HG03066 (cell line): ENCODE measurements at regions not wholly inside any gene's neighbourhood (a gene's known extent, or its start where the extent isn't known, plus 50 kb on each side); places are given as distances from the start of the nearest gene placed in this dataset.
"Not testable (repeated sequence)": the region's sequence is repeated elsewhere in the genome, so short reads cannot be mapped to it uniquely, and the experiment has no call there.

Experiments used
- ATAC-seq: cut with Tn5 transposase; IDR thresholded peaks from one replicate; pipeline ENCODE4 v1.9.1; 2021; ENCODE audit warnings: low read depth; ENCODE audit not compliant: unreplicated experiment

GRCh38 chr14:105881021-105881930, 354.9 kb downstream of the TMEM121 start:
- ATAC-seq: no peak

GRCh38 chr14:105882011-105882410, 355.6 kb downstream of the TMEM121 start:
- ATAC-seq: not testable (repeated sequence)

DNA sequence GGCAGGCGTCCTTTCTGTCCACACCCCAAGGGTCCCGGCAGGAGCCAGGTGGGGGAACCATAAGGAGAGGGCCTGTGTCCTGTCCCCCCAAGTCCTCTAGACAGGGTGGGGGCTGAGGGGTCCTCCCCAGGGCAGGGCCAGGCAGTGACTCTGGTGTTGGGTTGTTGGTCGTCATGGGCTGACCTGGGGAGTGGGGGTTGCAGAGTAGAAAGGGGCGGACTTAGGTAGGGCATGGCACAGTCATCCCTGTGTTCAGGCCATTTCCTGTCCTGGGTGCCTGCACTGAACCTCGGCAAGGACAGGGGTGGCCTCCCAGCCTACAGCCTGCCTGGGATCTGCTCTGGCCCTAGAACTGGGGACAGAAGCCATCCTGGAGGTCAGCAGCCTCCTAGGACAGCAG, 356.2 kb downstream of the TMEM121 start:
- no peak for ATAC-seq

DNA sequence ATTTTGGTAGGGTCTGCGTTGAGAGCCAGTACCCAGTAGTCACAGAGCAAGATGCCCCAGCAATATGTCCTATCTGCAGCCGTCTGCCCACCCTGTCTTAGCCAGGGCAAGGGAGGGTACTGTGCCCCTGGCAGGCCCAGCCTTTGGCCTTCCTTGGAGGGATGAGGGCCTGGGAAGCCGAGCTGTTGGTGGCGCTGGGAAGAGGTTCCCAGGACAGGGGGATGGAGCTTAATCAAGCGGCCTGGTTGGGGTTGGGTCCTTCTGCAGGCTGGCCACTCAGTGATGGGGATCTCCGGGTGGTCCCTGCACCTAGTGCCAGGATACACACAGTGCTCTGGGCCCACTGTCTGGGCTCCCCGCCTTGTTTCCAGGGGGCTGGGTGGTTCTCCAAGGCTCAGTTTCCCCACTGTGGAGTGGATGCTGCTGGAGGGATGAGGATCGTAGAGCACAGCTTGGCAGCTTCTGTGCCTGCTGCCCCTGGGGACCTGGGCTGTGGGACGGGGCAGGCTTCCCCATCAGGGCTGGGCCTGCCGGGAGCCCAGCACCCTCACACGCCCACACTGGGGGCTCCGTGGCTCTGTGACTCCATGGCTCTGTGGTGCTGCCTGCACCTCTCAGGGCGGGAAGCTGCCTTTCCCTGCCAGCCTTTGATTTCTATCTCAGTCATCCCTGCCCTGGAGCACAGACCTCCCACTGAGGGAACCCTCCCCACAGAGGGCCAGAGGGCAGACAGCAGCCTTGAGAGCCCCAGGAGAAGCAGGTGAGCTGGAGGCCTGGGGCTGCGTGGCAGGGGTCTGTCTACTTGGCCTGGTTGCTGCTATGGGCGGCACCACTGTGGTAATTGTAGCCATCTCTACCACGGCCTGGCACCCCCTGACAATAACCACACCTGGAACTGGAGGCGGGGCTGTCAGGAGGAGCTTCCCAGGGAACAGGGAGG, 357.0 kb downstream of the TMEM121 start:
- ATAC-seq: no peak

DNA sequence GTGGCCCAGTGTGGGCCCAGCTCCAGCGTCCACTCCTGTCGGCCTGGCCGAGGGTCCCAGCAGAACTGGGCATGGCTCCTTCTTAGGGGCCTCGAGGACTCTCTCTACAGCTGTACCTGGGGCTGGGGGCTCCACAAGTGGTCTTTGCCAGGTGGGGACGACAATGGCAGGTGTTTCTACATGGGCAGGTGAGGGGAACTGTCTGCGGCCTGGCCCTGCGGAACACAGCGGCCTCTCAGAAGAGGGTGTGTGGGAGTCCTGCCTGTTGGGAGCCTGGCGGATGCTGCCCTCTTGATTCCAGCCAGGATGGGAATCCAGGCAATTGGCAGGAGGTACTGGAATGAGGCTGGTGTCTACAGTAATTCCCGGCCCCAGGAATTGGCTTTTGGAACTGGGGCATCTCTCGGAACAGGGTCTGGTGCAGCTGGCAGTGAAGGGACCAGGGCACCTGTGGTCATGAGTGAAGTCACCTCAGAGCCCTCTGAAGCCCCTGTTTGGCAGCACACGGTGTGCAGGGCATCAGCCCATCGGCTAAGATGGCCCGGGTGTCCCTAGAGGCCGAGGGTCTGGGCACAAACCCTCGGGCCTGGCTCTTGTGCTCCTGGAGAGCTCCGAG, 357.9 kb downstream of the TMEM121 start:
- not testable (repeated sequence) for ATAC-seq

- no peak for ATAC-seq
Observed at GRCh38 chr14:105884808-105885281, 358.5 kb downstream of the TMEM121 start.

DNA sequence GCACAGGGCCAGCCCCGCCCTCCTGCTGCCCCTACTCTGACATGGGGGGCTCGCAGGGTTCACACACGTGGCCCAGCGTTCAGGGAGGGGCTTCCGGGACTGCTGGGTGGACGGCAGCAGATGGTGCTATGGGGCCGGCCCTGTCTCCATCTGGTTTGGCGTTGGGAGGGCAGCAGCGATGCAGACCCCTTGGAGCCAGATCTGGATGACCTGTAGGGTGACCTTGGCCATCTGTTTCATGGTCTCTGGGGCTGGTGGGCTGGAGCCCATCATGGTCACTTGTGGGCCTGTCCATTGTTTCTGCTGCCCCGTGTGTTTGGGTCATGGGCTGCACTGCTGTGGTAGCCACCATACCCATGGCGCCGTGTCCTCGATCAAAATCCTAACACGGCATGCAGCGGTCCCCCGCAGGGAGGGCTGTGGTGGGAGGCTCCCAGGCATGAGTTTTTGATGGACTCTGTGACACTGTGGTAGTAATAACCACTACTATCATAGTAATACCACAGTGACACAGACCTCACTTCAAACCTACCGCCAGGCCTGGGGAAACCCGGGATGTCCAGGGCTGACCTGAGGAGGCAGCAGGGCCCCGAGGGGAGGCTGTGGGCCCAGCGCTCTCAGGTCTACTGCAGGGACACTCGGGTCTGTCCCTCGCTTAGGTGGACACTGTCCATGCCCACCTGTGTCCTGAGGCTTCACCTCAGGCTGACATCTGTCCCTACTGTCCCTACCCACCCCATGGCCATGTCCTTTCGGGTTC, 359.4 kb downstream of the TMEM121 start:
- no peak for ATAC-seq

- not testable (repeated sequence) for ATAC-seq
Observed at GRCh38 chr14:105886791-105887191, 360.4 kb downstream of the TMEM121 start.

- no peak for ATAC-seq
Observed at GRCh38 chr14:105887692-105888091, 361.3 kb downstream of the TMEM121 start.

DNA sequence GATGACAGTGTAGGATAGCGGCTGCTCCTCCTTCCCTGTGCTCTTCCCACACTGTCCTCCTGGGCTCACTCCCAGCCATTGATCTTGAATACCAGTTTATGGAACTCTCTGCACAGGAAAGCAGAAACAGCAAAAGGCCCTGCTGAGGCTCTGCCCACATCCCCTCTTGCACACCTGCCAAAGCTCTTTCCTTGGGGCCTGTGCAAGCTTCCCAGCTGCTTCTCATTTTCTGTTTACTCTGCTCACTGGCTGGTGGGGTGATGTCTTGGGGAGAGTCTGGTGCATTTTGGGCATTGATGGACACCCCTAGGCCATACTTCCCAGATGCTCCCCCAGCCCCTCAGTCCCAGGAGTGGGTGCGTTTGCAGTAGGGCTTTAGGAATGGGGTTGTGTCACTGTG, 361.8 kb downstream of the TMEM121 start:
- no peak for ATAC-seq

DNA sequence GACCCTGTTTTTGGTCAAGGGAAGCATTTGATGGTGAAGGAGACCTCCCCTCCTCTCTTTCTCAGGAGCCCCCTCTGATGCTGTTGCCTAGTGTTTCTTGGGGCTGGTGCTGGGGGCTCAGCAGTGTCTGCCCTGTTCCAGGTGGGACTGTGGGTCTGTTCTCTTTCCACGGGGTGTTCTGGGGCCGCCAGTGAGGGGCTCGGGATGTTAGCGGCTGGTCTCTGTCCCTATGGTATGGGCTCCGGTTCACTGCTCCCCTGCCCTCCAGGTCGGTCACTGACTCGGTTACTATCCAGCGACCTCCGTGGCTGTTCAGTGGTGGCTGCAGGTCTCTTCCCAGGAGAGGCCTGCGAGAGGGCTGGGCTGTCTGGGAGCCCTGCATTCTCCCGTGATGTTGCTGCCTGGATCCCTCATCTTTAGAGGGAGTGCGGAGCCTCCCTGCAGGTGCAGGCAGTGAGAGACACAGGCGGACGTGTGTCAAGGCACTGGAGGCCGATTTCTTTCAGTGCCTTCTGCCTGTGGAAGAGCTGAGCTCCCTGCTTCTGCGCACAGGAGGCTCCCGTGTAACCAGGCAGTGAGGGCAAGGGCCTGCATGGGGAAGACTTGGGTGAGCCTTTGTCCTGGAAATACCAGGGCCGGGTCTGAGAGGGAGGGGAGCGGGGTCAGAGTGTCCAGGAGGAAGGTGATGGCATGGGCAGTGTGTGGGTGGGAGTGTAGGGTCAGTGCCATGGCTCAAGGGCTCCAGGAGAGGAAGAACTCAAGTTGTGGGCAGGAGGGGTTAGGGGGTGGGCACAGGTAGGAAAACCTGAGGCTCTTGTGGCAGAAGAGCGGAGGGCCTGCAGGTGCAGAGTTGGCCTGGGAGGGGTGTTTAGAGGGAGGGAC, 362.6 kb downstream of the TMEM121 start:
- ATAC-seq: no peak

GRCh38 chr14:105889666-105890473, 363.5 kb downstream of the TMEM121 start:
- no peak for ATAC-seq

- ATAC-seq: no peak
Observed at GRCh38 chr14:105890474-105891220, 364.3 kb downstream of the TMEM121 start.

- ATAC-seq: no peak
Observed at GRCh38 chr14:105891221-105891602, 364.8 kb downstream of the TMEM121 start.

DNA sequence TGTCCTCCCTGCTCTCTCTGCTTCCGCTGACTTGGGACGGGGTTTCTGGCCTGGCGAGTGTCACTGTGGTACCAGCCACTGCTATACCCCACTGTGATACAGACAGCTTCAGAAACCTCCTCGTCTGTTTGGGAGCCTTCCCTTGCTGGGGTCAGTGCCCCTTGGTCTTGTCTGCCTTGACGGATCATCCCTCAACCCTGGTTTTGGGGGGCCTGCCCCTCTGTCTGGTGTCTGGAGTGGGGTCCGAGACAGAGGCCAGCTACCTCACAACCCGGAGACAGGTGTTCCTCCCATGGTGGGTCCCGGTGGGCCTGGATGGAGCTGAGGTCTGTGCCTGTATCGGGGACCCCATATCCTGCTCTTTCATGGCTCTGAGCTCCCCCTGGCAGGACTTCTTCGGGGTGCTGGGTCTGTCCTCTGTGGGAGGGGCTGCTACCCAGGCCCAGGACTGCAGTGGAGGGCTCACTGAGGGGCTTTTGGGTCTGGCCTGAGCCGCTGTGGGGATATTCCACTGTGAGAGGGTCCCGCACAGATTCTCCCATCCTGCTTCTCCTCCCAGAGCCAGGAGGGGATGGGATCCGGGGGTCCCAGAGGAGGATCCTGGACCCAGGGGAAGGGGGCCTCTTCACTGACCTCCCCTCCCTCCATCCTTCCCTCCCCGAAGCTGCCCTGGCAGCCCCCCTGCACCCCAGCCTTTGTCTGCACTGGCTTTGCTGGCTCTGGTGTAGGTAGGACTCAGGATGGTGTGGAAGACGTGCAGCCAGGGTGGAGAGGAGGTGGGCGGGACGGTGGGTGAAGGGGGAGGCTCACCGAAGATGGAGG, 365.5 kb downstream of the TMEM121 start:
- ATAC-seq: no peak
